HG02759 (cell line): ENCODE measurements at regions not wholly inside any gene's neighbourhood (a gene's known extent, or its start where the extent isn't known, plus 50 kb on each side); places are given as distances from the start of the nearest gene placed in this dataset.

Source experiments
- ATAC-seq: cut with Tn5 transposase; IDR thresholded peaks from one replicate; pipeline ENCODE4 v1.9.1; 2021; ENCODE audit warnings: mild to moderate bottlenecking, moderate library complexity; ENCODE audit not compliant: unreplicated experiment

- no peak for ATAC-seq
These were observed 77.4 kb upstream of the ALDH1B1 start for GRCh38 chr9:38315085-38315595.

DNA sequence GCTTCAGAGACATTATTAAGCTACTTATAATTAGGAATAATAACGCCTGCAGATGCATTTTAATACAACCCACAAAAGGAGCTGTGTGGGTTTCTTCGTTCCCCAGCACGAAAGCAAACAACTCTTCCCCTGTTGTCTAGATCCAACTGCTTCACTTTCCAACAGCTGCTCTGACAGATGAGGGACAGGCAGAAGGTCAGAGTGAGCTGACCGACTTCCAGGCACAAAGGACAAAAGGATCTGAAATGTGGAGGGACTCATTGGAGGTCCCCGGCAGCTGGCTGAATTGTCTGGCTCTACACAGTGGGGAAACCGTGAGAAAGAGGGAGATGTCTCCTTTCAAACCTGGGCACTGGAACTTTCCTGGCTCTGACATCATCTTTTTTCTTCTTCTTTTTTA is 79.1 kb upstream of the ALDH1B1 start:
- ATAC-seq = no peak

DNA sequence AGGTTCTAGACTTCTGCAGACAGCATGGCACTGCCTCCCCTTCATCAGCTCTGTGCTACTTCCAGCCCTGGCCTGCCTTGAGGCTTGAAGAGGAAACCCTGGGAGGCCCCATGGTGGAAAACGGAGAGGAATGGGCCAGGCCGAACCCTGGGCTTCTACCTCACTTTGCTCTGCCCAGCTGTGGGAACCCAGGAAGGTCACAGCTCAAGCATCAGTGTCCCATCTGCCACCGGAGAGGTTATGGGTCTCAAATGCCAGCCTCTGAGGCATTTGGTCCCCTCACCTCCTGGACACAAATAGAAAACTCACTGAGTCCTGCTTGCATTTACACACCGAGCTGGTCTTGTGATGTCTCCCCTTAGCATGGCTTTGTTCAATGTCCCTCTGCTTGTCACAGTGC is 80.1 kb upstream of the ALDH1B1 start:
- no peak for ATAC-seq

DNA sequence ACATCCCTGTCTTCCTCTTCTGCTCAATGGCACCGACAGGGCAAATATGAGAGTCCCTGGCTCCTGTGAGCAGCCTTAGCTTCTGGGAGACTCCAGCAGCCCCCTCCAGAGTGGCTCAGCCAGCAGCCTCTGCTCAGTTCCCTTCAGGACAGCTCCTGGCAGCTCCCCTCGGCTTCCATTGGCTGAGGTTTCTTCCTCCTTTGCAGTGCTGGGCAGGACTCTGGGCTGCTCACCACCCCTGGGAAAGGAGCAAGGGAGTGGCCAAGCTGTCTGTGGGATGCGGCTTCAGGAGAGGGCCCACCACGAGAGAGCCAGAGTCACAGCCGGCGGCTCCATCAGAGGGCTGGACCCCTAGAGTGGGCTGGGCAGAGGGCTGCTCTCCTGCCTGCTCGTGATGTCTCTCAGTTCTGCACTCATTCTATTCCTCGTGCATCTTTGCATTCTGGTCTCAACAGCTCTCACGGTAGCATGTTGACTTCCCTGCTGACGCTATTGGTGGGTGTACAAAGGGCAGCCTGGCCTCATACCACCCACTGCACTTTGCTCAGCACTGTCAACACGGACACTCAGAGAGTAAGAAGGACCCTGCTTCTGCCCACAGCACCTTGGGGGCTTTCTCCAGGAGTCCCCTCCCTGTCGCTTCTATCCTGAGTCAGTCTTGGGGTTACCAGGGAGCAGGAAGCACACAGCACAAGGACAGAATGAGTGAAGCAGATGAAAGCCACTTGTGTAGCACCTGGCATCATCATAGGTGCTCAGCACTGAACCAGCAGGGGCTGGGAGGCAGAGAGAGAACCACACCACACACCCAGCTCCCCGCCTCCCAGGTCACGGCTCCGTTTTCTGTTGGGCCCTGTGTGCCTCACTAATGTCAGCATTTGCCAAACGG is 80.9 kb upstream of the ALDH1B1 start:
- ATAC-seq = no peak

- no peak for ATAC-seq
These were observed 82.9 kb upstream of the ALDH1B1 start for GRCh38 chr9:38309324-38310195.

DNA sequence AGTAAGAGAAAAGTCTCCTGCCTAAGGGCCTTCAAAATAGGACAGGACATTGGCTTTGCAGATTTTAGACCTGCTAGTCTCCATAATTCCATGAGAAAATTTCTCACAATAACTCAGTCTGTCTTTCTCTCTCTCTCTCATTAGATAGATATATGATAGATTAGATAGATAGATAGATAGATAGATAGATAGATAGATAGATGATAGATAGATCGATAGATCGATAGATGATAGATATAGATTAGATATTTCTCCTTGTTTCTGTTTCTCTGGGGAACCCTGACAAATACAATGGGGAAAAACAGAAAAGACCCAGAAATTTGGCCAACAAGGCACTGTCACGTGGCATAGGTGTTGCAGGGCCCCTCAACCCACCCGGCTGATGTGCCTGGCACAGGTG is 84.4 kb upstream of the ALDH1B1 start:
- no peak for ATAC-seq

DNA sequence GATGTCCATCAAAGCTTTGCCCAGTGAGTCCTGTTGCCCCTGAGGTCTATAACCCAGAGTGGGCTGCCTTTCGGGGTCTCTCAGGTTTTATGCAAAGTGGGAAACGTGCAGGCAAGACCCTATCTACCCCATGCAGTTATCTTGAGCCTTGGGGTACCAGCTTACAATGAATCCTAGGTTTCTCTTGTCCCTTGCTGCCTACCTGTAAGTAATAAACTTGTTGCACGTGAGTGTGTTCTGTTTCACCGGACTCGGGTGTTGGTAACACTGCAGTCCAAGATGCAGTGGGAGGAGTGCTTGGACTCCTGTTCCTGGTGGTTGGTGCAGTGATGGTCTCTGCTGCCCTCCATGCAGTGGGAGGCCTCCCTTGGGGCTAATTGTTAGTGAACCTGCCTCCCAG is 85.6 kb upstream of the ALDH1B1 start:
- no peak for ATAC-seq

DNA sequence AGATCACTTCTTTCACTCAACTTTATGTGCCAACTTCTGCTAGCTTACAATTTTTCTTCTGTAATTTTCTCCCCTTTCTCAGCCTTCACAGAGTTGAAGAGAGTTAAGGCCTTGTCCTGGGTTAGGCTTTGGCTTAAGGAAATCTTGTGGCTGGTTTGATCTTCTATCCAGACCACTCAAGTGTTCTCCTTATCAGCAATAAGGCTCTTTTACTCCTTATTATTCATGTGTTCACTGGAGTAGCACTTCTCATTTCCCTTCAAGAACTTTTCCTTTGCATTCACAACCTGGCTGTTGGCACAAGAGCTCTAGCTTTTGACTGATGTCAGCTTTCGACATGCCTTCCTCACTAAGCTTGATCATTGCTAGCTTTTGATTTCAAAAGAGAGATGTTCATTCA is 86.9 kb upstream of the ALDH1B1 start:
- ATAC-seq = no peak

DNA sequence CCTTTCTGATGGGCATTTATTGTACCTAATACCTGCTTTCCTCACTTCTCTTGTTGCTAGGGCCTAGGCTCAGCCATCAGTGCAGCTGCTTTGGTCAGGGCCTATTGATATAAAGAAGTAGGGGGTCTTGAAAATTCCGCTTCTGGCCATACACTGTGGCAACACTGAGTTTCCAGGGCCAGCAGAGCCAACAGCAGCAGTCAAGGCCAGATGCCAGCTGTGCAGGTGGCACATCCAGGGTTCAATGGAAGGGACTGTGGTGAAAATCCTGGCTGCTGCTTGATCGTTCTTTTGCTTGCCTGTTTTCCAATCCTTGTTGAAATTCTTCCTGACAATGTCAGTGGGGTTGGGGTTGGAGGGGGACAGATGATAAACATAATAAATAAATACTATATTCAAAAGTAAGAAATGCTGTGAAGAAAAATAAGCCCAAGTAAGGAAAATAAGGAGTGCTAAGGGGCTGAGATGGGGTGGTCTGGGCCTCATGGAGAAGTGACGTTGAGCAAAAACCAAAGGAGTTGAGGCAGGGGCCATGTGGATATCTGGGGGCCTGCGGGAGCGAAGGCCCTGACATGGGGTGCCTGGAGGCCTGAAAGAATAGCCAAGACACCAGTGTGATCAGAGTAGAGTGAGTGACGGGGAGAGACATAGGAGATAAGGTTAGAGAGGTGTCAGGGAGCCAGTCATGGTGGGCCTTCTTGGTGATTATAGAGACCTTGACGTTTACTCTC is 91.0 kb upstream of the ALDH1B1 start:
- no peak for ATAC-seq

GRCh38 chr9:38299856-38300255 is 92.6 kb upstream of the ALDH1B1 start:
- ATAC-seq = no peak

- no peak for ATAC-seq
These were observed 93.6 kb upstream of the ALDH1B1 start for GRCh38 chr9:38298904-38299303.

DNA sequence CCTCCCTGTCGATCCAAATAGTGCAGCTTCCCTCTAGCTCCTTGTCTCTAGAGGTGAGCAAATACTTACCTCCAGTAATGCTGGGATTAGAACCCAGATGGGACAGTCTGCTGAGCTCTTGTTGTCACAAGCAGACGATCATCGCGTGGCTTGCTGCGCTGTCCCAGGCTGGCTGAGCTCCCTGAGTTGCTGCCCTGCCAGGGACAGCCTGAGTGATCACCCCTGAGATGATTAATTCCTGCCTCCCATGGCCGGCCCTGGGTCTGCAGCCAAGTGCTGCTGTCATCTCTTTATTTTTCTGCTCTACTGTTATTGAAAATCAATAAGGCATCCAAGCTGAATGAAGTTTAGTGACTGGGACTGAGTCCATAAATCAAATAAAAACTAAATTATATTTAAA is 94.0 kb upstream of the ALDH1B1 start:
- ATAC-seq = no peak

DNA sequence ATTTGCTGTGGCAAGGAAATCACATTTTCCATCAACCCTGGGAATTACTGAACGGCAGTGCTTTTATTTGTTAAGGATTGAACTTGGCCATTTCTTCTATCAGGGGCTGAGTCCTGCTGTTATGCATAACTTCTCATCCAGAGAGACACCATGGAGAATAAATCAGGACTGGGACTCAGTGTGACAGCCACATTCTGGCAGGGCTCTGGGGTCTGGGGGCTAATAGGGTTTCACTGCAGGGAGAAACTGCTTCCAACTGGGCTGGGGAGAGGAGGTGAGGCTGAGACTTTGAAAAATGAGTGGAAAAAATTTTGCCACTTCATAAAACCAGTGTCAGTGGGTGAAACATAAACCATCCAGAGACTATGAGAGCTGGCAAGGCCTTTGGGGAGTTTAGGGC is 95.7 kb upstream of the ALDH1B1 start:
- ATAC-seq = no peak

DNA sequence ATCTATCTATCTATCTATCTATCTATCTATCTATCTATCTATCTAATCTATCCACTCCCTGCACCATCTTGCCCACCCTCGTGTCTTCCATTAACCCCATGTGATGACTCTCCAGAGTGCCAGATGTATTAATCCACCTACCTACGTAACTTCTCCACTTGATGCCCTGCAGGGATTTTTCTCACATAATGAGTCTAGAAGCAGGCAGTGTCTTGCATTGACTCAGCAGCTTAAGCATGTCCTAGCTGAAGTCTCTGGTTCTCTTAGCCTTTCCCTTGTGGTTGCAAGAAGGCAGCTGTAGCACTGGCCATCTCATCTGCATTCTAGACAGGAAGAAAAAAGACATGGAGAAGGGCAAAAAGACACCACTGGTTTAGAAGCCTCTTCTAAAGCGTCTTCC is 96.7 kb upstream of the ALDH1B1 start:
- ATAC-seq = no peak

GRCh38 chr9:38294220-38294960 is 98.1 kb upstream of the ALDH1B1 start:
- no peak for ATAC-seq

GRCh38 chr9:38293022-38293421 is 99.5 kb upstream of the ALDH1B1 start:
- no peak for ATAC-seq

GRCh38 chr9:38292480-38292879 is 100.0 kb upstream of the ALDH1B1 start:
- no peak for ATAC-seq

- ATAC-seq = no peak
These were observed 102.6 kb upstream of the ALDH1B1 start for GRCh38 chr9:38289866-38290245.

GRCh38 chr9:38289236-38289865 is 103.2 kb upstream of the ALDH1B1 start:
- ATAC-seq = no peak

GRCh38 chr9:38288502-38288901 is 104.0 kb upstream of the ALDH1B1 start:
- no peak for ATAC-seq
